ENCODE measurements at regions not wholly inside any gene's neighbourhood (a gene's known extent, or its start where the extent isn't known, plus 50 kb on each side); places are given as distances from the start of the nearest gene placed in this dataset.

DNA sequence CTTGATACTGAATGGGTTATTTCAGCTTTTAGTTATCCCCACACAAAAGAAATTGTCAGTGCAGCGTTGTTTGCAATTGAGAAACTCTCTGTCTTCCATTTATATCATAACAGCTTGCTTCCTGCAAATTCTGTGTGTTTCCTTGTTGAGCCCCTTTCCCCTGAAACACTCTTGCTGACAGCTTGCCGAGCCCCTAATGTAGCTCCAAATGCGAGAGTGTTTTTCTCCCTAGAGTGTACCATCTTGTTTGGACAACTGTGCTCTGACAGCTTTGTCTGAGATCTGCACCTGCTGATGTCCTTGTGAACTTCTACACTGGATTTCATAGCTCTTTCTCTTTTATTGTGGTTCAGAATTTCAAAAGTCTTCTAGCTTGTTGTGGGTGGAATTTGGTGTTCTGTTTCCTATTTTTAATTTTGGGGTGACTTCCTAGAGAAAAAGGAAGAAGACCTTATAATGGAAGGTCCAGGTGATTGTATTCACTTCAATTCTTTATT is 343.5 kb downstream of the PDCD6IP start:
- Histone ChIP-seq H4K20me1 (ENCODE audit: control insufficient read depth, extremely low read depth, insufficient read depth, low read length) (no peaks in the 10 kb centered on the region), H3K27ac (ENCODE audit: control insufficient read depth, insufficient read depth, low read length) (no peak overlapping the region), H3K79me2 (ENCODE audit: control insufficient read depth, insufficient read depth, low read length) (no peaks in the 10 kb centered on the region), H3K4me3 (ENCODE audit: control insufficient read depth in 2 of 3, extremely low read depth in 1 of 3, insufficient read depth in 2 of 3, low read depth in 1 of 3, low read length in 3 of 3) (no peak overlapping the region), H3K36me3 (ENCODE audit: control insufficient read depth in 2 of 2, extremely low read depth in 1 of 2, insufficient read depth in 2 of 2, low read length in 2 of 2) (no peaks in the 10 kb centered on the region), H3K4me1 (ENCODE audit: control insufficient read depth, extremely low read depth, insufficient read depth, low read length) (no peaks in the 10 kb centered on the region), H3K9me3 (ENCODE audit: control insufficient read depth, low read depth, low read length) (no peaks in the 10 kb centered on the region), H3K4me2 (ENCODE audit: control insufficient read depth, extremely low read depth, insufficient read depth, low read depth, low read length) (no peak overlapping the region), H3K27me3 (ENCODE audit: control insufficient read depth, extremely low read depth, insufficient read depth, low read length) (no peaks in the 10 kb centered on the region), H2AFZ (ENCODE audit: control insufficient read depth, low read length) (no peak overlapping the region), H3K9me1 (ENCODE audit: control insufficient read depth, extremely low read depth, insufficient read depth, low read length) (no peaks in the 10 kb centered on the region), H3K9ac (ENCODE audit: control insufficient read depth, extremely low read depth, insufficient read depth, low read length) (no peak overlapping the region)
- no peak for FAIRE-seq
- dilution Hi-C loops (cut with MboI; ENCODE audit: extremely low pct_ligation_motif_present, low sequenced_read_pairs): no loop called here
- no peak for TF ChIP-seq EZH2 (IDR thresholded peaks at IDR 0.05; ENCODE audit: low read length)
- TF ChIP-seq, protein P1, sequence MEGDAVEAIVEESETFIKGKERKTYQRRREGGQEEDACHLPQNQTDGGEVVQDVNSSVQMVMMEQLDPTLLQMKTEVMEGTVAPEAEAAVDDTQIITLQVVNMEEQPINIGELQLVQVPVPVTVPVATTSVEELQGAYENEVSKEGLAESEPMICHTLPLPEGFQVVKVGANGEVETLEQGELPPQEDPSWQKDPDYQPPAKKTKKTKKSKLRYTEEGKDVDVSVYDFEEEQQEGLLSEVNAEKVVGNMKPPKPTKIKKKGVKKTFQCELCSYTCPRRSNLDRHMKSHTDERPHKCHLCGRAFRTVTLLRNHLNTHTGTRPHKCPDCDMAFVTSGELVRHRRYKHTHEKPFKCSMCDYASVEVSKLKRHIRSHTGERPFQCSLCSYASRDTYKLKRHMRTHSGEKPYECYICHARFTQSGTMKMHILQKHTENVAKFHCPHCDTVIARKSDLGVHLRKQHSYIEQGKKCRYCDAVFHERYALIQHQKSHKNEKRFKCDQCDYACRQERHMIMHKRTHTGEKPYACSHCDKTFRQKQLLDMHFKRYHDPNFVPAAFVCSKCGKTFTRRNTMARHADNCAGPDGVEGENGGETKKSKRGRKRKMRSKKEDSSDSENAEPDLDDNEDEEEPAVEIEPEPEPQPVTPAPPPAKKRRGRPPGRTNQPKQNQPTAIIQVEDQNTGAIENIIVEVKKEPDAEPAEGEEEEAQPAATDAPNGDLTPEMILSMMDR (optimal IDR thresholded peaks at IDR 0.05 in 1 of 3, IDR thresholded peaks at IDR 0.05 in 1 of 3, conservative IDR thresholded peaks at IDR 0.05 in 1 of 3; ENCODE audit: extremely low read depth in 1 of 3, insufficient read depth in 2 of 3, low read length in 3 of 3): no peak
- DNase-seq (ENCODE audit: low read depth, low spot score): no peak

DNA sequence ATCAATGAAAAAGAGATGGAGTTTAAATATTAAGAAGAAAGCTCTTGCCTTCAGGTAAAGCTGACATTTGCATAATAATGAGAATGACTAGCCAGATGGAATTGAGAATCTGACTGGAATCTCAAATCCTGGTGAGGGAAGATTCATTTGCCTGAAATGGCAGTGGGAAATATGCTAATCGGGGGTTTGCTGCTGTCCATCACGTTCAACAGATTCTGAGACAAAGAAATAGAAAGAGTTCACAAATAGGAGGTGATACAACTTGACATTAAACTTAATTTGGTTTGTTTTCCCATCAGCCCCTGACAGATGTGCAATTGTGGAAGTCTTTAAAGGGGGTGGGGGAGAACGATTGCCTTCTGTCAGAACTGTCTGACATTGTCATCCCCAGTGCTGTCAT is 347.4 kb downstream of the PDCD6IP start:
- no peaks in the 10 kb centered on the region for H3K36me3 ChIP-seq (ENCODE audit: control insufficient read depth in 2 of 2, extremely low read depth in 1 of 2, insufficient read depth in 2 of 2, low read length in 2 of 2)
- H3K79me2 ChIP-seq (ENCODE audit: control insufficient read depth, insufficient read depth, low read length): no peaks in the 10 kb centered on the region
- no peaks in the 10 kb centered on the region for H3K4me1 ChIP-seq (ENCODE audit: control insufficient read depth, extremely low read depth, insufficient read depth, low read length)
- no peaks in the 10 kb centered on the region for H4K20me1 ChIP-seq (ENCODE audit: control insufficient read depth, extremely low read depth, insufficient read depth, low read length)
- FAIRE-seq: no peak
- H3K4me2 ChIP-seq (ENCODE audit: control insufficient read depth, extremely low read depth, insufficient read depth, low read depth, low read length): no peak overlapping the region
- no peaks in the 10 kb centered on the region for H3K9me3 ChIP-seq (ENCODE audit: control insufficient read depth, low read depth, low read length)
- dilution Hi-C loops (cut with MboI; ENCODE audit: extremely low pct_ligation_motif_present, low sequenced_read_pairs): no loop called here
- no peak for TF ChIP-seq EZH2 (IDR thresholded peaks at IDR 0.05; ENCODE audit: low read length)
- DNase-seq (ENCODE audit: low read depth, low spot score): no peak
- no peak overlapping the region for H3K27ac ChIP-seq (ENCODE audit: control insufficient read depth, insufficient read depth, low read length)
- H3K9ac ChIP-seq (ENCODE audit: control insufficient read depth, extremely low read depth, insufficient read depth, low read length): no peak overlapping the region
- H3K9me1 ChIP-seq (ENCODE audit: control insufficient read depth, extremely low read depth, insufficient read depth, low read length): no peaks in the 10 kb centered on the region
- no peak overlapping the region for H2AFZ ChIP-seq (ENCODE audit: control insufficient read depth, low read length)
- no peaks in the 10 kb centered on the region for H3K27me3 ChIP-seq (ENCODE audit: control insufficient read depth, extremely low read depth, insufficient read depth, low read length)
- H3K4me3 ChIP-seq (ENCODE audit: control insufficient read depth in 2 of 3, extremely low read depth in 1 of 3, insufficient read depth in 2 of 3, low read depth in 1 of 3, low read length in 3 of 3): no peak overlapping the region

DNA sequence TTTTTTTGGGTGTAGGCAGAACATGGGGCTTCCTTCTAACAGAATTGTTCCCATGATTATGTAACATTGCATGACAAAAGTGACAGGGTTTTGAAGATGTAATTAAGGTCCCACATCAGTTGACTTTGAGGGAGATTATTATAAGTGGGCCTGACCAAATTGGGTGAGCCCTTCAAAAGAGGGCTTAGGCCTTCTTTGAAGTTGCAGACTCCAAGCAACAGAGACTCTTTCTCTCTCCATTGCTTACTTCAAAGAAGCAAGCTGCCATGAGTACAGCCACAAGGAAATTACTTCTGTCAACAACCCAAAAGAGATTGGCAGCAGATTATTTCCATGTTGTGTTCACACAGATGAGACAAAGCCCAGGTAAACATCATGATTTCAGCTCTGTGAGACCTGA is 348.2 kb downstream of the PDCD6IP start:
- no peak overlapping the region for H3K4me3 ChIP-seq (ENCODE audit: control insufficient read depth in 2 of 3, extremely low read depth in 1 of 3, insufficient read depth in 2 of 3, low read depth in 1 of 3, low read length in 3 of 3)
- no peak overlapping the region for H3K9ac ChIP-seq (ENCODE audit: control insufficient read depth, extremely low read depth, insufficient read depth, low read length)
- H3K36me3 ChIP-seq (ENCODE audit: control insufficient read depth in 2 of 2, extremely low read depth in 1 of 2, insufficient read depth in 2 of 2, low read length in 2 of 2): no peaks in the 10 kb centered on the region
- no peak overlapping the region for H2AFZ ChIP-seq (ENCODE audit: control insufficient read depth, low read length)
- TF ChIP-seq EZH2 (IDR thresholded peaks at IDR 0.05; ENCODE audit: low read length): no peak
- TF ChIP-seq, protein P1 (optimal IDR thresholded peaks at IDR 0.05 in 1 of 3, IDR thresholded peaks at IDR 0.05 in 1 of 3, conservative IDR thresholded peaks at IDR 0.05 in 1 of 3; ENCODE audit: extremely low read depth in 1 of 3, insufficient read depth in 2 of 3, low read length in 3 of 3): no peak
- no peaks in the 10 kb centered on the region for H4K20me1 ChIP-seq (ENCODE audit: control insufficient read depth, extremely low read depth, insufficient read depth, low read length)
- H3K4me1 ChIP-seq (ENCODE audit: control insufficient read depth, extremely low read depth, insufficient read depth, low read length): no peaks in the 10 kb centered on the region
- no peaks in the 10 kb centered on the region for H3K9me1 ChIP-seq (ENCODE audit: control insufficient read depth, extremely low read depth, insufficient read depth, low read length)
- dilution Hi-C loops (cut with MboI; ENCODE audit: extremely low pct_ligation_motif_present, low sequenced_read_pairs): no loop called here
- H3K79me2 ChIP-seq (ENCODE audit: control insufficient read depth, insufficient read depth, low read length): no peaks in the 10 kb centered on the region
- DNase-seq (ENCODE audit: low read depth, low spot score): no peak
- H3K27ac ChIP-seq (ENCODE audit: control insufficient read depth, insufficient read depth, low read length): no peak overlapping the region
- H3K4me2 ChIP-seq (ENCODE audit: control insufficient read depth, extremely low read depth, insufficient read depth, low read depth, low read length): no peak overlapping the region
- H3K9me3 ChIP-seq (ENCODE audit: control insufficient read depth, low read depth, low read length): no peaks in the 10 kb centered on the region
- FAIRE-seq: no peak
- H3K27me3 ChIP-seq (ENCODE audit: control insufficient read depth, extremely low read depth, insufficient read depth, low read length): no peaks in the 10 kb centered on the region

All from keratinocyte (primary cell).